Epidermal melanocyte (primary cell): ENCODE measurements at regions not wholly inside any gene's neighbourhood (a gene's known extent, or its start where the extent isn't known, plus 50 kb on each side); places are given as distances from the start of the nearest gene placed in this dataset.
"Not testable (repeated sequence)": the region's sequence is repeated elsewhere in the genome, so short reads cannot be mapped to it uniquely, and the experiment has no call there.

Source experiments
- DNase-seq: peaks from one replicate; pipeline ENCODE4 v3.0.0; 2011; ENCODE audit warnings: low spot score; ENCODE audit not compliant: insufficient read length

DNA sequence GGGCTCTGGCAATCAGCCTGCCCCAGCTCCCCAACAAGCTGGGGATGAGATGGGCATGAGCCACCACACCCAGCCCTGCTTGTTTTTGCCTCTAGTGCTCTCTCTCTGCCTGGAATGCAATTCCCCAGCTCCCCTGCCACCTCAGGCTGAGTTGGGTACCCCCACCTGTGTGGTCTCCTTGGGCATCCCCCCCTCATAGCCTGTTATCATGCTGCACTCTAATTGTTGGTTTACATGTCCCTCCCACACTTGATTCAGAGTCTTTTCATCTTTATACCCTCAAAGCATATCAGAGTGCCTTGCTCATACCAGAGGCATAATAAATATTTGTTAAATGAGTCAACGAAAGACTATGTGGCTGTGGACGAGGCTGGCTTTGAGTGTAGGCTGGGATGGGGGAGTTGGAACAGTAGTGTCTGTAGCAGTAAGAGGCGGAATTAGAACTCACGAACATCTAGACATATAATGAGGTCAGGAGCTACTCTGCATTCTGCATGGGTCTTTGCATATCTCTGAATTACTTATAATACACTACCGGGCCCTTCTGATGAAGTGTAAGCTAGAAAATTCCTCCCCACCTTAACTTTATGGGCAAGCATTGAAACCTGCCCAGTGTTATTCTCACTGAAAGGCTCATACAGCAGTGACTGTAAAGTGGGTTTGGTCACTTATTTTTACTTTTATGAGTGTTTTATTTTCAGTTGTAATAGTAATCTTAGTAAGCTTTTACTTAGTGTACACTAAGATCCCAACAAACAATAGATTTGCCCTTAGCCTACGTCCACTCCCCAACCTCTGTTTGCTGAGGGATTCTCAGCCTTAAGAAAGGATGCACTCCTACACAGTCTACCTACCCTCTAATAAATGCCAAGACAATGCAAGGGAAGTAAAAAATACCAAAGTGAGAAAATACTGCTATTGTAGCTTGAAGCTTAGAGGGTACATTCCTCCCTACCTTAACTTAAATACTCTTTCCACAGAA is 58.7 kb downstream of the EDN1 start:
- no peak for DNase-seq

DNA sequence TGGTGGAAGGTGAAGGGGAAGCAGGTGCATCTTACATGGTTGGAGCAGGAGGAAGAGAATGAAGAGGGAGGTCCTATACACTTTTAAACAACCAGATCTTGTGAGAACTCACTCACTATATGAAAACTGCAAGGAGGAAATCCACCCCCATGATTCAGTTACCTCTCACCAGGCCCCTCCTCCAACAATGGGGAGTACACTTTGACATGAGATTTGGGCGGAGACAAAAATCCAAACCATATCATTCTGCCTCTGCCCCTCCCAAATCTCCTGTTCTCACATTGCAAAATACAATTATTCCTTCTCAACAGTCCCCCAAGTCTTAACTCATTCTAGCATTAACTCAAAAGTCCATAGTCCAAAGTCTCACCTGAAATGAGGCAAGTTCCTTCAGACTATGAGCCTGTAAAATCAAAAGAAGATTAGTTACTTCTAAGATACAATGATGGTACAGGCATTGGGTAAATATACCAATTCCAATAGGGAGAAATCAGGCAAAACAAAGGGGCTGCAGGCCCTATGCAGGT is 60.5 kb downstream of the EDN1 start:
- no peak for DNase-seq

DNA sequence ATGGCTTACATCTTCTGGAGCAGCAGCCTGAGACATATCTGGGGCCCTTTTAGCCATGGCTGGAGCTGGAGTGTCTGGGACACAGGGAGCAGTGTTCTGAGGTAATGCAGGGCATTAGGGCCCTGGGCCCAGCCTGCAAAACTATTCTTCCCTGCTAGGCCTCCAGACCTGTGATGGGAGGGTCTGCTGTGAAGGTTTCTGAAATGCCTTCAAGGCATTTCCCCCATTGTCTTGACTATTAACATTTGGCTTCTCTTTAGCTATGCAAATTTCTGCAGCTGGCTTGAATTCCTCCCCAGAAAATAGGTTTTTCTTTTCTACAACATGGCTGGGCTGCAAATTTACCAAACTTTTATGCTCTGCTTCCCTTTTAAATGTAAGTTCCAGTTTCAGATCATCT is 61.5 kb downstream of the EDN1 start:
- no peak for DNase-seq

DNA sequence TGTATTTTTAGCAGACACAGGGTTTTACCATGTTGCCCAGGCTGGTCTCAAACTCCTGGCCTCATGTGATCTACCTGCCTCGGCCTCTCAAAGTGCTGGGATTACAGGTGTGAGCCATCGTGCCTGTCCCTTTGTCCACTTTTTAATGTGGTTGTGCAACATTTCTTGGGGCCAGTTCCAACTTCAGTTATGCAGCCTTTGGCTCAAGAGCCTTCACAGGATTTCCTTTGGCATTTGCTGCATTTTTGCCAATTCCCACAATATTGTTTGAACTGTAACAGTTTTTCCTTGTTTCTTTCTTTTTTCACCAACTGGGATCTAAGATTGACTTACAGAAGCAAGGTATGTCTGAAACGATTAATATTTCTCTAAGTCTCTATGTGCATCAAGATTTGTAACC is 63.6 kb downstream of the EDN1 start:
- no peak for DNase-seq

DNA sequence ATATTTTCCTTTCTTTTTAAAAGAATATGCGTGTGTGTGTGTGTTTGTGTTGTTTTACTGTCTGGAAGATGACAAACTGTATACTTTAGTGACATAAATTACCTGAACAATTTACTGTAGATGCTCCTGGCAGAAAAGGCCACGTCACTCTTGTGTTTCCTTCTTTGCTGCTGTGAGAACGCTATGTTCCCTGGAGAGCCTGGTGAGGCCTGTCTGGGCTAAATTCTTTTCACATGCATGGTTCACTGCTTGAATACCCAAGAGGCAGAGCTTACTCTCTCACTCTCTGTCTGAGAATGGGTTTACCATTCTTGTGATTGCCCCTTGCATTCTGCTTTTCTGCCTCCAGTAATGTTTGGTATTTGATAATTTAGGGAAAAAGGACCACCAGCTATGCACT is 64.3 kb downstream of the EDN1 start:
- peak; percentile 34 for DNase-seq

DNA sequence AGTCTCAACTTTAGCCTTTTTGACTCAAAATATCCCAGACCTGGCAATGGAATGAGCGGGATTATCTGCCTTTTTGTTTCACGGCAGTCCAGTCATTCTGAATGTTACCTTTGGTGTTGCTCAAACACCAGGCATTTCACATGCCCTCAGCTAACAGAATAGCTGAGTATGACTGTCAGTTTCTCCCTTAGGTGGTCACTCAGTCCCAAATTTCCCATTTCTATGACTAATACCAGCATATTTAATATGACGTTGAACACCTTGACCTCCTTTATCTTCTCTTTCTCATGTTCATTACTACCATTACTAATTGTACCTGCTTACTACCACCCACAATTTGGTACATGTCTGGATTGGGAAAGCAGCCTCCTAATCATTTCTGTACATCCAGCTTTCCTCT is 65.2 kb downstream of the EDN1 start:
- no peak for DNase-seq

DNA sequence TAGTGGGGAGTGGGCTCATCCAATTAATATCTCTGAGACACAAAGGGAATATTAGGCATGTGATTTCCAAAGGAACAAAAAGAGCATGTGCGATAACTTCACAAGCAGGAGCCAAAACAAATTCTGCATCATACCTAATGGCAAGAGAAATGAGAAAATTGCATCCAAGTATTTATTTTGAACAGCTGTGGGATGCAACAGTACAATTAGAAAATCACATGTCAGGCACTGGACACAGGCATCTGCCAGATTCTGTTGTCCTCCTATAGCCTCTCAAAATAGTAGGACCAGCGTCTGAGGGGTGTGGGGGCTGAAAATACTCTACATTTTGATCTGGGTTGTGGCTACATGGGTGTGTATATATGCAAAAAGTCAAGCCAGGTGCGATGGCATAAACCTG is 66.3 kb downstream of the EDN1 start:
- DNase-seq = no peak

DNA sequence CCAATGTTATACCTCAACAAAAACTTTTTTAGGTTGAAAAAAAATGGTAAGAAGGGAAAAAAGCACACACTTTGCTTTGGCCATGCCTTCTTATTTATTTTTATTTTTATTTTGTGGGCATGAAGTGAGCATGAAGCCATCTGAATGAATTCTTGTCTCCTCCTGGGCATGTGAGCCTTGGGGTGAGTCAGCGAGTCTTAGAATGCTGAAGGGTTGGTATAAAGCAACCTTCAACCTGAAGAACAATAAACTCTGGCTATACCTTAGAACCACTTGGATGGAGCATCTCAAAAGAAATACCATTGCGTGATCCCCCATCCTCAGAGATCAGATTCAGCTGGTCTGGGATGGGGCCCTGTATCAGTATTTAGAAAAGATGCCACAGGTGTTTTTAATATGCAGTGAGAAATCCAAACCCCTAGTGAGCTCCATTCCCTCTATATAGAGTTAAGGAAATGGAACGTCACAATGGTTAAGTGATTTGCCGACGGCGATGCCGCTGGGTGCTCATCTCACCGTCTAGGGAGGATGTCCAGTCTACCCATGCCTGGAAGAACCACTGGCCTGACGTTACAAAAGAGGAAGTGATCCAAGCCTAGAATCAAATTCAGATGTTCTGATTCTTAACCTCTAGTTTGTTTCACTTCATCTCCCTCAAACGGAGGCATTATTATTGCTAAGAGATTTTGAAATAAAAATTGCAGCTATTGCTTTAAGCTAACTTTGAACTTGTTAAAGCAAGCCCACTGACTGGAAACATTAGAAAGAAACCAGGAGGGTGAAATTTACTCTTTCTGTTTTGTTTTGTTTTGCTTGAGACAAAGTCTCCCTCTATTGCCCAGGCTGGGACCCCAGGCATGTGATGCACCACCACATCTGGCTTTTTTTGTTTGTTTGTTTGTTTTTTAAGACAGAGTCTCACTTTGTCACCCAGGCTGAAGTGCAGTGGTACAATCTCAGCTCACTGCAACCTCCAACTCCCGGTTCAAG is 67.1 kb downstream of the EDN1 start:
- no peak for DNase-seq

DNA sequence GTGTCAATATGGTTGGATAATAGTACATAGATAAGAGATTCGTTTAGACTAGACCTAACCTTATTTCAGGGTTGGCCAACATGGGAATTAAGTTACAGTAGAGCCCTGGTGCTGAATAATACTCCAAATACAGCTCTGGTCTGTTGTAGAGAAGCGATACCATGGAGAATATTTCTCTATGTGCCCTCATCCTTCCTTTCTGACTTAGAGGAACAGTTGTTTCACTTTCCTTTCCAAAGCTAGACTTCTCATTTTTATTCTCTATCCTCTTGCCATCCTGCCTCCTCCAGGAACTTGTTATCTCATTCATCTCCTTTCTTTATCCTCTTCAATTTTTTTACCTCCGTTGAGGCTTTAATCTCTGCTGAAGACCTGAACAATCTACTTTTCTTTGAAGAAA is 68.9 kb downstream of the EDN1 start:
- no peak for DNase-seq

DNA sequence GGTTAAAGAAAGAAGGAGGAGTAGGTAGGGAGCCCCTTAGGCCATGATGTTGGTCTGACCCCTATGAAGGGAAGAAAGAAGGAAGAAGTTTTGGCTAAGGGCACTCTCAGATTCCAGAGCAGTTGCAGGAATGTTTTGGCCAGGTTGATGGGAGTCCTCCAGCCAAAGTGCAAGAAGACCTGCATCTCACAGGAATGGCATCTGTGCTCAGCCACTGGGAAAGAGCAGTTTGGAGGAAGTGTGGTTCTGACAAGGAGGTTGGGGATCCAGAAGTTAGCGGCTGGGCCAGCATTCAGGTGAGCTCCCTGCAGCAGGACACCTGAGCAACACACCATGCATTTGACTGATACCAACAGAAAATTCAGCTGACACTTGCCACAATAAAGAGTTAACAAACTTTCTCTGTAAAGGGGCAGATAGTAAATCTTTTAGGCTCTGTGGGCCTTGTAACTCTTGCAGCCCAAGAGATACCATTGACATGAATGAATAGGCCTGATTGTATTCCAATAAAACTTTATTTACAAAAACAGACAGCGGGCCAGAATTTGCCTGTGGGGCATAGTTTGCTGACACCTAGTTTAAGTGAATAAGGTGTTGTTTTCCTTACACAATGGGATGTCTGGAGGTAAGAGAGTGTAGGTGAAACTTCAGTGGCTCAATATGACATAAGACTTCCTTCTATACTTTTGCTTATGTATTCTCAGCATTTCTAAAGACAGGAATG is 71.0 kb downstream of the EDN1 start:
- no peak for DNase-seq

DNA sequence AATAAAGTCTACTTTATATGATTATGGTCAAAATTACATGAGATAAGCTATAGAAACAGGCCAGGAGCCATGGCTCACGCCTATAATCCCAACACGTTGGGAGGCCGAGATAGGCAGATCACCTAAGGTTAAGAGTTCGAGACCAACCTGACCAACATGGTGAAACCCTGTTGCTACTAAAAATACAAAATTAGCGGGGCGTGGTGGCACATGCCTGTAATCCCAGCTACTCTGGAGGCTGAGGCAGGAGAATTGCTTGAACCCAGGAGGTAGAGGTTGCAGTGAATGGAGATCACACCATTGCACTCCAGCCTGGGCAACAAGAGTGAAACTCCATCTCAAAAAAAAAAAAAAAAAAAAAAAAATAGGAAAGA is 73.1 kb downstream of the EDN1 start:
- not testable (repeated sequence) for DNase-seq

DNA sequence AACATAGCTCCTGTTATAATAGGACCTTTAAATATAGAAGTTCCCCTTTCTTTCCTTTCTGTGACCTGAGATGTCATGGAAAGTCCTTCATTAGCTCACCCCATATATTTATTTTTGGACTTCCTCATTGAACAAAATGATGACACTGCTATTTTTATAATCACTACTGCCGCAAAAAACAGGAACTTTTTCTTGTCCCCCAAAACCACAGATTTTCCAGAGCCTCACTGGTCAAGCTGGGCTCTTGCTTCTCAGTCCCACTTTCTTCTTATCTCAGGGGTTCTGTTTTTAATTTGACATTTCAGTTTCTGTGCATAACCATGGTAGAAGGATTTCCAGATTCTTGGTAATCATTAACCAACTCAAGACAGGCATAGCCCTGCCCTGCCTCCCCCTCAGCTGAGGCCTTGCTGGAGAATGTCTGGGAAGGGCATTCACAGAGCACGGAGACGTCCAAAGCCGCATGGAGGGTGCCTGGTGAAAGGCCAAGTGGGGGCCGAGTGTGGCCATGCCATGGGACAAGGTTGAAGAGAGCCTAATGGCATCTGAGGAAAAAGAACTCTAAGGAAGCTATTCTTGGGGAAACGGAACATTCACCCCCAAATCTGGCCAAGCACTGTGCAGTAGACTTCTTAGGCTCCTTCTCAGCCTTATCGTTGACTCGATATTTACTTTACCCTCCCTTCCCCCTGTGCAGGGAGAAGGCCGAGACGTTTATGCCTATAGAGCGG is 73.7 kb downstream of the EDN1 start:
- no peak for DNase-seq

DNA sequence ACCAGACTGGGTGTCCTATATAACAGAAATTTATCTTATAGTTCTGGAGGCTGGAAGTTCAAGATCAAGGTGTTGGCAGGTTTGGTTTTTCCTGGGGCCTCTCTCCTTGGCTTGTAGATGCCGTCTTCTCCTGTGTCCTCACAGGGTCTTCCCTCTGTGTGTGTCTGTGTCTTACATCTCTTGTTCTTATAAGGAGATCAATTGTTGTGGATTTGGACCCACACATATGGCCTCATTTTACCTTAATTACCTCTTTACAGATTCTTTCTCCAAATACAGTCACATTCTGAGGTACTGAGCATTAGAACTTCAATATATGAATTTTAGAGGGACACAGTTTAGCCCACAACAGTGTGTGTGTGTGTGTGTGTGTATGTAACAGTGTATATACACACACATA is 74.5 kb downstream of the EDN1 start:
- no peak for DNase-seq

DNA sequence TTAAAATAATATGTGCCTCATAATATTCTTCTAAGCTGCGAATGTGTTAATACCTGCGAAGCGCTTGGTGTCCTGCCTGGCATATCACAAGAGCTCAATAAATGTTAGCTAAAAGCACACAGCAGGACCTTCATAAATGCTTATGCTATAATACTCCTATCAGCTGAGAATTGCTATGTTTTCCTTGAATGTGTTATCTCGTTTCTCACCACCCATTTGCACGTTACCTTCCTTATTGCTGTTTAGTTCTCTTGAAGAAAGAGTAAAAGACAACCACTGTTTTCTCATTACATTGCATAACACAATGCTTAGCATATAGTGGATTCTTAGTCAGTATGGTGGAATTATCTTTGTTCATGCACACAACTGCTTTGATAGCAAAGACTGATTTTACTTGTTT is 76.6 kb downstream of the EDN1 start:
- DNase-seq = no peak

DNA sequence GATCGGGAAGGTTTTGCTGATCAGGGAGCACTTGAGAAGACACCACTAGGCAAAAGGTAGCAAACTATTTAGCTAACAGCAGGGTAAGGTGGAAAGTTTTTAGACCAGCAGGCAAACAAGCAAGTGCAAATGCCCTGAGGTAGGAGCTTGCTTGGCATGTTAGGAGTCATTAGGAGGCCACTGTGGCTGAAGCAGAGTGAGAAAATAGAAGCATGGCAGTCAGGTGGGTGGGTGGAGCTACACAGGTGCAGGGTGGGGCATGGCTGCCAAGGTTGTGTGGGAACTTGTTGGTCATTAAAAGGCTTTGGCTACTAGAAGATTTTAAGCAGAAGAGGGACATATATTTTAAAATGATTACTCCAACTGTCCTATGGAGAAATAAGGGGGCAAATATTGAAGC is 77.3 kb downstream of the EDN1 start:
- no peak for DNase-seq

DNA sequence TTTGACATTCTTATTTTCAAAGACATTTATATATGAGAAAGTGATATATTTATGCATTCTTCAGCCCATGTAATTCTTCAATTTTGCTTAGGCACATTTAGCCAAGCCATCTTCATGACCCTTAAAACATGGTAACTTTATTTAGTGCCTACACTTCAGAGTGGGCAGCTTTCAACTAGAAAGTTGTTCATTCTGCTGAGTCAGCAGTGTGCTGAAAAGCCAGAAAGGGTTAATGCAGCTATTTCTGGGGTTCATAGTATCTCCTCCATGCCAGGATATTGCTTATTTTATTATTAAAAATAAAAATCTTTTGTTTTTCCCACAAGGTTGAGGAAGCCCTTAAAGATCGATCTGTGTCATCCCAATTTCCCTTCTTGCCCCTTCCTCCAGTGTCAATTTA is 79.2 kb downstream of the EDN1 start:
- no peak for DNase-seq

DNA sequence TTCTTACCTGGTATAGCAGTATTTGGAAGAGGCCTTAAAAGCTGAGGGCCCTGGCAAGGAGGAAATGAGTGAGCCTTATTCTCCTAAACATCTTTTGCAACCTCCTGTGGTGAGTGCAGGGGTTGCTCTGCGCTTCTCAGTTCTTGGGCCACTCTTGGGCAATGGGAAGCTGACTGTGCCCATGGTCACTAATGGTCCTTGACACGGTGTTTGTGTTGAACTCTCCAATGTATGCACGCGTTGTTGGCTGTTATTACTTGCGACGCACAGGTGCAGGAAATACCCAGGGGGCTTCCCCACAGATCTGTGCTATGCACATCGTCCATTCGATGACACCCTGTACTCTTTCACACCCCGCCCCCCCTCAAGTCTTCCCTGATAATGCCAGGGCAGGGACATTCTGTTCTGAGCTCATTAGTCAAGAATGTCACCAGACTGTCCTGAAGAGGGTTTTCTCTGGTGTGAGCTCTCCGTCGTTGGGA is 79.7 kb downstream of the EDN1 start:
- DNase-seq = no peak

DNA sequence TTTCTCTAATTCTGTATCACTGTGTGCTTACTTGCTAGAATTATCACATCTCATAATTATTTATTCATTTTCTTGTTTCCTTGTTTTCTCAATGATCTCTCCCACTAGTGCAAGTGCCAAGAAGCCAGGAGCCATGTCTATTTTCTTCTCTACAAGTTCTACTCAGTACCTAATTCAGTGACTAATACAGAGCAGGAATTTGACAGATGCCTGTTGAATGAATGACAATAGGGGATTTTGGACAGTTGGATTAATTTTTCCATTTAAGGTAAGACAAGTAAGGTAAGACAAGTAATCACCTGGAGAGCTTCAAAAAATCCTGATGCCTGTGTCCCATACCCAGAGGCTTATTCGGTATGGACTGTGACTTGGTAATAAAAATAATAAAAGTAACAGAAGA is 81.0 kb downstream of the EDN1 start:
- DNase-seq = no peak

DNA sequence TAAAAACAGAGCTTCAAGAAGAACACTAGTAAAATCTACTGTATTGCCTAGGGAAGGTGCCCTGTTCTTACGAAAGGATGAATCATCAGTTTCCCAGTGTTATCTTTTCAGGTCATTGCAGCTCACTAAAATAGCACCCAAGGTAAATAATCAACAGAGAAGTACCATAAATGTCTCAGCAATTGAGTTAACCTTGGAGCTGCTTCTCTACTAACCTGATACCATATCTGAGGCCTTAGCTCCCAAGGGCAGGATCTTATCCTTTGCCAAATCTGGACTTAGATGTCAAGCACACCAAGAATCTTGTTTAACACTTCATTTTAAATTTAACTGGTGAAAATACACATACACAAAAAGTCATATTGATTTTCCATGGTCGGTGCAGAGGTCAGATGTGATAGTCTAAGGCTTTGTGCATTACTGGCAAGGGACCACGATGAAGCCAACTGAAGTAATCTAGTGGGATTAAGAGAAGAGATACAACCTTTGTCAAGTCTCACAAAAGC is 81.5 kb downstream of the EDN1 start:
- no peak for DNase-seq

DNA sequence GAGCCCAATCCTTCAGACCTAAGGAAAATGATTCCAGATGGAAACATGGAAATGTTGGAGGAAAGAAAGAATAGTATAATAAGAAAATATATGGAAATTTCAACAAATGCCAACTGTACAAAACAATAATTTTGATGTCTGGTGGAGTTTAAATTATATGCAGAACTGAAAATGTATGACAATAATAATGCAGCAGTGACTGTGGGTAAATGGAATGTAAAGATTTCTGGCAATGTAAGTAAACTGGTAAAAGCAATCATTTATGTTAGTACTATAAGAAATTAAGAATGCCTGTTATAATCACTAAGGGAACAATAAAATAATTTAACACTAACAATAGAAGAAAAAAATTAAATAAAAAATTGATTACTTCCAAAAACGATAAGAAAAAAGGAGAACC is 89.0 kb downstream of the EDN1 start:
- DNase-seq = no peak
